ENCODE measurements at regions not wholly inside any gene's neighbourhood (a gene's known extent, or its start where the extent isn't known, plus 50 kb on each side); places are given as distances from the start of the nearest gene placed in this dataset.
"Not testable (repeated sequence)": the region's sequence is repeated elsewhere in the genome, so short reads cannot be mapped to it uniquely, and the experiment has no call there.

DNA sequence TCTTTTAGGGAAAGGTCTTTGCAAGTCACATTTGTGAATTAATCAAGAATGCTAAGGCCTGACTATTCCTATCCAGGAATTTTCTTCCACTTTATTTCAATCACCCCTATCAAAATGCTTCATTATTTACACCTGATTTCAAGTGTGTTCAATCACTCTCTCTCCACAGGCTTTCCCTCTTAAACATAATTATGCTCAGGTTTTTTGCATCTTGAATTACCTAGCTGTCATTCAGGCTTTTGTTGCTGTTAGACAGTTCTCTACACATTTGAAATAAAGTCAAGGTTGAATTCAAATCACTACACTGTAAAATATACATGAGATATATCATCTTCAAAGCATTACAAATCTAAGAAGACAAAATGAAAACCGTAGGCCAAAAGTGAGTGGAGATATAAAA is 941.3 kb upstream of the SLITRK1 start:
- DNase-seq, result no peak

DNA sequence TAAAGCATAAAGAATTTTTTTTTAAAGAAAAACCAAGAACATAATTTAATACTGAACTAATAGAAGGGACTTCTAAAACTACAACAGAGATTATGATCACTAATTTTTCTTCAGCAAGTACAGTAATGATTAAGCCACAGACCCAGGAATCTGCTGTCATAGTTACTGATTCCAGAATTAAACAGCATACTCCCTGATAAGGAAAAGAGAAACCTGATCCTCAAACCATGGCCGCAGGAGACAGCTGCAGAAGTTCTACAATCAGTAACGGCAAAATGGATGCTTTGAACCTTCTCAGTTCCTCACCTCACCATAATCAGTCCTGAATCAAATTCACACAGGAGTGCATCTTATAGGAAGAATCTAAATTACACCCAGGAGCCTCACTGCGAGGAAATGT is 939.0 kb upstream of the SLITRK1 start:
- DNase-seq, result peak; percentile 37

DNA sequence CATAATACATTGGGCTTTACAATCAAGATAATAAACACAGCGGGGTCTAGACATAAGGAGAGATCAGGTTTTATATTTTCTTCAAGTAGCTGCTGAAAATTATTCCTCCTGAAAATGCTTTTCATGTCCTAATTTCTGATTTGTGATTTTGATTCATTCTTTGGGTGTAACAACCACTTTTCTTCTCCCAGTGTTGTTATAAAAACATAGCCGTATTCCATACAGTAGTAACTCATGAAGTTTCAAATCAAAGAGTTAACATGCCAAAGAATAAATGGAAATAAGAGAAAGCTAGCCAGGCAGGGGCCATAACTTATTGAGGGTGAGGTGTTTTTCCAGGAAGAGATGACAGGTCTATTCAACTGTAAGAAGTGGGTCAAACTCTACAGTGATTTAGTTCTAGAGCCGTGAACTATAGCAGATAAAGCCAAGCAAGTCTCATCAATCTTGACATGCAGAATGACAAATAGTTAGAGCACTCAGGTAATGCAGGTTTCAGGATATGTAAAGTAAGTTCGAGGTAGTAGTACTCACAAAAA is 934.4 kb upstream of the SLITRK1 start:
- no peak for DNase-seq

DNA sequence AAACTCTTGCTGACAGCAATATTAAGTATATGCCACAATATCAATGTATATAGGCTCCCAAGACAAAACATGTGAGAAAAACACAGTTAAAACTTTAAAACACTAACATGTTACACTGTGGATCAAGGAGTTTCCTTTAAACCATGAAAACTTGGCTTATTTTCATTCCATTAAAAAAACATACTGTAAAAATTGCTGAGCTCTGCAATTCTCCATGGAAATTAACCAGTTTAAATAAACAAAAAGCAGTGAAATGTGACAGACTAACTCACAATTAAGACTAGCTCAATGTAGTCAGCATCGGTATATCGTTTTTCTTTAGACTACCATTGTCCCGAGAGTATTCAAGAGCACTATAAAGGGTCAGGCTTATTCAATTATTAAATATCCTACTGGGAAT is 930.5 kb upstream of the SLITRK1 start:
- DNase-seq, result no peak

DNA sequence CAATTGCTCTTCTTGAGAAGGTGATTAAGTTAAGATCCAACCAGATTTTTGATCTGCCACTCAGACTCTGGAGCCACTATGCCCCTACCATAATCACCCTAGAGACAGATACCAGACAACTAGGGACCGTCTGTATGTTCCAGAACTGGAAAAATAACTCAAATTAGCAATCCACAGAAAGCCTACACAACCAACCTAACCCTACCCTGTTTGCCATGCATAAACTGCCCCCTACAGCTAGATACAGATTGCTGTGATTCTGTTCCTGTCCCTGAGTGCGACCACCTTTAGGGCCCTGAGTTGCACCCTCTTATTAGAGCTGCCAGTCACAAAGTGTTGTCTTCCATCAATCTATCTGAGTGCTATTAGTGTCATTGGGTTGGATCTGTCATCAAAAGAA is 929.8 kb upstream of the SLITRK1 start:
- DNase-seq, result no peak

DNA sequence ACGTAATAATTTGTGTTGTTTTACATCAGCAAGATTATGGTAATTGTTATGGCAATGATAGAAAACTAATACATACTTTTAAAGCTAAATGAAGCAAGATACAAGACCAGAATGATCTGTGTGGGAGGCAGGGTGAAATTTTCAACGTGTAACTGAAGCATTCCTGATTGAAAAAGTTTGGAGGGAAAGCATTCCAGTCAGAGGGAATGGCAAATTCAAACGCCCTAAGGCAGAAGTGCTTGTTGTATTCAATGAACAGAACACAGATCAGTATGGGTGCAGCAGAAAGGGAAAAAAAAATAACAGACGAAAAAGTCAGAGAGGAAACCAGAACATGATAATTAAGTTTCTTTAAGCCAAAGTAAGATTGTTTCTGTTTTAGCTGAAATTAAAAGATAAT is 928.5 kb upstream of the SLITRK1 start:
- DNase-seq, result peak; percentile 37

DNA sequence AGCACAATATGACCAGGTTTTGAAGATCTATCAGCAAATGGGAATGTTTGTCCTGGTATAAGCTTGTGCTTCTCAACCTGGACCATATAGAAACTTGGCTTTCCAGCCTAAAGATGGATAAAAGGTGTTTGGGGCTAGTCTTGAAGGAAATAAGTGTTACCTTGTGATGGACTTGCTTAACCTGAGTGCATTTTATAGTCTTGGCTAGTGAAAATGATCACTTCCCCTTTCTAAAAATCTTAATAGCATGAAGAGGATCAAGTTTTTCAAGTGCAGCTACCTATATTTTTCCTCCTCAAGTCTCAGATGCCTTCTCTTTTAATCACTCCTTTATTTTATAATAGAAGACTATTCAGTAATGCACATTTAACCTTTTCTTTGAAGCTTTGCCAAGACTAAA is 919.8 kb upstream of the SLITRK1 start:
- no peak for DNase-seq

DNA sequence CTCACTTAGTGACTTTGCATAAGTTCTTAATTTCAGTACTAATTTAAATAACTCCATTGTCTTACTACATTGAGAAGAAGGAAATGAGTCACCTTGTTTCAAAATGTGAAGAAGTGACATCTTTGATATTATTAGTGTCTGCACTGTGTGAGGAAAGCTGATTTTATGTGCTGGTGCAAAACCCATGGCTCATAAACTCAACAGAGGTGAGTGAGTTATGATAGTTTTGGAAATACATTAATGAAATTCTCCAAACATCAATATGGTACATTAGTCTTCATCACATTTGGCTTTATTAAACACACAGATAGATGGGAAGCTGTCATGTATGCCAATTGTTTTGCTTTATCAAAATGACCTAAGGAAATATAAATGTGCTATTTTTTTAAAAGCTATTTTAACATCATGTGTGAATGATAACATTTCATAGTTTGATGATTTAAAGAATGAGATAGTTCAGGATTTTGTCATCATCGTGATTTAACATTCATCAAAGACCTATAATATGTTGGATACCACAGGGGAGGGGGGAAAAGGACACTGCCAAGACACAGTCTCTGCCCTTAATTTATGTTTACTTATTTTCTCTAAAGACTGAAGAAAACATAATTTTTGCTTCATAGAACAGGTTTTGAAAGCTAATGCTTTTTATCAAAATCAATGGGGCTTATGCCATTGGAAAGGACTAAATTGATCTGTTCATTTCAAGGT is 902.3 kb upstream of the SLITRK1 start:
- no peak for DNase-seq

DNA sequence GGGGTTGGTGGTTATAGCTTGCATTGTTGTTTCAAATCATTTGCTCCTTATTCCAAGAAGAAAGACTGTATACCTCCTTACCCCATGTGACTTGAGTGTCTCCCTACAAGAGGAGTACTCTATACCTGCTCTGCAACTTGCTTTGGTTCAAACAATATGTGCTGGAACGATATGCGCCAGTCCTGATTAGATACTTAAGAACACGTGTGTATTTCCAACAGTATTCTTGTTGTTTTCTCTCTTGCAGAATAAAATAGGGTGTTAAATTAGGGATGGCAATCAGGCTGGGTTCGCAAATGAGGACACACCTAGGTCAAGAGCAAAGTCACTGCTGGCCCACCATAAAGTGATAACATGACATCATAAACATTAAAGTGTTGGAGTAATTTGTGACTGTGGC is 895.0 kb upstream of the SLITRK1 start:
- no peak for DNase-seq

DNA sequence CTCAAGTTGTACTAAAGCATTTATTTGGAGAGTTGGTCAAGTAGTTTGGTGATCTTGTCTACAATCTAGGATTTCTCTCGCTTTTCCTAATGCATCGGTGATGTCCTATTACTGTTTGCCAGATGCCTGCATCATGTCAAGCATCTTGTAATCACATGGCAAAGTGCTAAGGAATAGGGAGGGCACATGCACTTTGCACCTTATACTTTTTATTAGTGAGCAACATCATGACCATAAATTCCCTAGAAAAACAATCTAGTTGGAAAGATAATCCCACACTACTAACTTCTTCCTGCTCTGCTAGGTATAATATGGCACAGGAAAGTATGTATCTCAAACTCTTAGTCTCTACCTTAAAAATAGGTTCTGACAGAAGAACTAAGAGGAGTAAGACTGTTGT is 894.3 kb upstream of the SLITRK1 start:
- no peak for DNase-seq

DNA sequence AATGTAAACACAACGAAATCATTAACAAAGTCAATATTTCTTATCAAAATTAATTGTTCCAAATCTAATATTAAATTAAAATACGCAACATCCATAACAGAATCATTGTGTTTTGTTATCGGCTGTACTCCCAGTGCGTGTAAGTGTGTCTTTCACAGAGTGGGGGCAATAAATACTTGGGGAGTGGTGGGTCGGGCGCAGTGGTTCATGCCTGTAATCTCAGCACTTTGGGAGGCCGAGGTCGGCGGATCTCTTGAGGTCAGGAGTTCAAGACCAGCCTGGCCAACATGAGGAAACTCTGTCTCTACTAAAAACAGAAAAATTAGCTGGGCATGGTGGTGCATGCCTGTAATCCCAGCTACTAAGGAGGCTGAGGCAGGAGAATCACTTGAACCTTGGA is 893.6 kb upstream of the SLITRK1 start:
- DNase-seq, result not testable (repeated sequence)

DNA sequence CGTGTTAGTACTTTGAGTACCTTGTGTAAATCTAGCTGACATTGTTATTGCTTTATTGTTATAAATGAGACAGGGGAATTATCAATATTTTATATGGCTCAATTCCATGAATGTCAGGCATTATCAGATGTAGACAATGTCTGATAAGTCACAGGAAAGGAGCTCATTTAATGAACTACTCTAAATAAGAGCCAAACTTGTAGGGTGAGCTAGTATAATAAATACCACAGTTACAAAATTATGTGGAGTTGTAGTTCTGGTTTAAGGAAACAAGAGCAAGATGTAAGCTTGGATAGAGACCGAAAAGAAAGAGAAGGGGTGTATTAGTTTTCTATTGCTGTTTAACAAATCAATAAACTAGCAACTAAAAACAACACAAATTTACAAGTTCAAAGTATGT is 891.8 kb upstream of the SLITRK1 start:
- no peak for DNase-seq

DNA sequence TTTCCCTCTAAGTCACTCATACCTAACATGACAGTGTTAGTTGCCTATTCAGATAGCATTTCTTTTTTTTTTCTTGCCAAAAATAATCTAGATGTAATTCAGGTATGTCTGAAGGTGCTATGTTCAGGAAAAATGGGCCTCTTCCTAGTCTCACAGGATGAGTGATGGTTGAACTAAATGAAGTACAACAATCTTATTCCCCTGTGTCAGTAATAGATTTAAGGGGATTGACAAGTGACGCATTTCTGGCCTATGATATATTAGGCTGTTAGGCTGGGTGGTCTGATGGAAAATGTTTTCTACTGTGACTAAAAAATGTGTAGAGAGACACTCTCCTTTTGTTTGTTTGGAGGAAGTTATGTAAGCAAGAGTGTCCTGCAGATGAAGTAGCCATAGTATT is 878.7 kb upstream of the SLITRK1 start:
- DNase-seq, result no peak

DNA sequence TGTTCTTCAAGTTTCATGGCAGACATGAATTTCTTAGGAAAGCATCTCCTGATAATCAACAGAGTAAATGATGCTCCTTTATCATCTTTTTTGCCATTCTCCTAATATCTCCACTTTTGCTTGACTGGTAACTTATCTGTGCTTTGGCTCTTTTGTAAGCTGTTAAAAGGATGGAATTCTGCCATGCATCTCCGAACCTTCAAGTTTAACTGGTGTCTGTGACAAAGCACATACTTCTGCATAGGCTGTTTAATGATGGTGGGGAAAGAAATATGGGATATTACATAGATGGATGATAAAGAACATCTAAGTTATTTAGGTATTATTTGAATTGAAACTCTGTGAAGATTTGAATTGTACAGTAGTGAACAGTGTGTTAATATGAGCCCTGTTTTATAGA is 866.9 kb upstream of the SLITRK1 start:
- DNase-seq, result no peak

DNA sequence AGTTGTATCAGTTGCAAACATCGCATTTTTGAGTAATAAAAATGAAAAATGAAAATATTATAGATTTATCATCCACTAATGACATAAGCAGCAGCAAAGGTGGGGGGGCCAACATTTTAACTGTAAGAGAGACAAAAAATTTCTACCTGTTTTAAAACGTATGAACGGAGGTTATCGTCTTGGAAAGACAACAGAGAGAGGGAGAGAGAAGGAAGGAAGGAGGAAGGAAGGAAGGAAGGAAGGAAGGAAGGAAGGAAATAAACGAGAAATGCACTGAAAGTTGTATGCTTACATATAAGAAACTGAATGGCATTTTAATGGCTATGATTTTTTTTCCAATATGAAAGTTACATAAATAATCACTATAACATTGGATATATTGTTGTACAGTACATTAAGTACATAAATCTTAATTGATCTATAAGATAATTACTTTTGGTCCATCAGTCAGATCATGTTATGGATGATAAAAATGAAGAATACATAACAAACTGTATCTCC is 862.8 kb upstream of the SLITRK1 start:
- no peak for DNase-seq

DNA sequence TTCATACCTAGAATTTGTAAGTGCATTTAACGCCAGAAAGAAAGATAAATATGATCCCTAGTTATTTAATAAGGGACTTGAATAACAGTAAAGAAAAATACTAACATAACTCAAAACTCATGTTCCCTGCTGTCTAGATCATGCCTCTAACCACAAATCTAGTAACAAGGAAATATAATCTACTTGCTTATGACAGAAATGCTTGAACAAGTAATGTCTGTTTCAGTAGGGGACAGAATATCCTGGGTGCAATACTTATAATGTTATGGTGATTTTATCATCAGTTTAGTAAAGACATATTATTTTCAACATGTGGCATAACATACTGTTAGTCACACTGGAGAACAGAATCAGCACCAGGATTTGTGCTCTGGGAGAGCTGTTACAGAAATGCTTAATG is 861.9 kb upstream of the SLITRK1 start:
- DNase-seq, result no peak

DNA sequence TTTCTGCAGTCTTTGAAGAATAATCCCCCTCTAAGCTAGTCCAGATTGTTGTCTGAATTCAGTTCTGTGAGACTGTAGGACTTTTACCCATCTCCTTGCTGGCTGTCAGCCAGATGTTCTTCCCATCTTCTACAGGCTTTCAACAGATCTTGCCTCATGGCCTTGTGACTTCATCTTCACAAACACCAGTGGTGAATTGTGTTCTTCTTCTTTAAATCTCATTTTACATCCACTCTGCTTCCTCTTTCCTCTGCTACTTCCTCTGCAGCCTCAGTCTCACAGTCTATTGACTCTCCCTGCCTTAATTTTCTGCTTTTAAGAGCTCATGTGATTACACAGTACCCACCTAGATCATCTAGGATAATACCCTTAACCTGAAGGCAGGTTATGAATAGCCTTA is 859.0 kb upstream of the SLITRK1 start:
- DNase-seq, result no peak

DNA sequence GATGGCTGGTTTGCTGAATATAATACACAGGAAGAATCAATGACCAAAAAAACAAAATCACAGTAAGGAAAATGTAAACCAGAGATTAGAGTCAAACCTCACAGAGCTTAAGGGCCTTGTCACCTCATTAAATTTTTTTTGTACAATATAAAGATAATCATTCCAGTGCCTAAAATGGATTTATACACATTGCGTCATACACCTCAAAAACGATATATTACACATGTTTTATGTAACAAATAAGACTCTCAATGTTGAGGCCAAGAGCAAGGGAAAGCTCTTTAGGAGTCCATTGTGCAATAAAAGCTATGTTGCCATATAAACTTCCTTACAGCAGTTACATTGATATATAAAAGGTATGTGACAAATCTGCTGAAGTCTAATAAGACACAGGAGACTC is 856.7 kb upstream of the SLITRK1 start:
- no peak for DNase-seq

DNA sequence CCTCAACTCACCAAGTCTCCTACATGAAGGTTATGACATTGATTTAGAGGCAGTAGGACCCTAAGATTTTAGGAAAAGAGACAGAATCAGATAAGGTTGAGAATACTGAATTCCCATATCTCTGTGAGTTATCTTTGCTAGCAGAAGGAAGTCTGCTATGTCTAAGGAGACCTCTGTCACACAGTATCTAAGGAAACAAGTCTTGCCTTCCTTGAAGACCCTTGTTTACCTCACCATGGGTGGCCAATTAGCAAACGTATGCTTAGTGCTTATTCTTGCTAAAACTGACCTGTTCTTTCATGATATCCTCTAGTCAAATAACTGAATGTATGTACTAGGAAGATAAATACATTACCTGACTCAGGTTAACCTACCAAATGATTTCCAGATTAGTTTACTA is 855.4 kb upstream of the SLITRK1 start:
- DNase-seq, result no peak

DNA sequence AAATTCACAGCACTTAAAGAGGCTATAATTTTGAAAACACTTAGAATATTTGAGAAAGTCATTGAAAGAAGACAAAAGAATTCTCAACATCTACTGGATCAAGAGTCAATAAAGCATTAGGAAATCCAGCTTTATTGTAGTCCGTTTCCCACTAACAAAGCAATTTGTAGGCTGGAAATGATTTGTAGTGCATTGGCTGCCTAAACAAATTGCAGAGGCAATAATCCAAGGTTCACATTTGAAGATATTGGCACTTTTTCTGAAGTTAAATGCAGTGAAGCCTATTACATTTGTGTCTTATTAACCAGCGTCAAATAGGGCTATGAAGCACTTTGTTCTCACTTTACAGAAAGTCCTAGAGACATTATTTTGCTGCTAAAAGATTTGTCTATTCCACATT is 848.1 kb upstream of the SLITRK1 start:
- DNase-seq, result no peak

DNA sequence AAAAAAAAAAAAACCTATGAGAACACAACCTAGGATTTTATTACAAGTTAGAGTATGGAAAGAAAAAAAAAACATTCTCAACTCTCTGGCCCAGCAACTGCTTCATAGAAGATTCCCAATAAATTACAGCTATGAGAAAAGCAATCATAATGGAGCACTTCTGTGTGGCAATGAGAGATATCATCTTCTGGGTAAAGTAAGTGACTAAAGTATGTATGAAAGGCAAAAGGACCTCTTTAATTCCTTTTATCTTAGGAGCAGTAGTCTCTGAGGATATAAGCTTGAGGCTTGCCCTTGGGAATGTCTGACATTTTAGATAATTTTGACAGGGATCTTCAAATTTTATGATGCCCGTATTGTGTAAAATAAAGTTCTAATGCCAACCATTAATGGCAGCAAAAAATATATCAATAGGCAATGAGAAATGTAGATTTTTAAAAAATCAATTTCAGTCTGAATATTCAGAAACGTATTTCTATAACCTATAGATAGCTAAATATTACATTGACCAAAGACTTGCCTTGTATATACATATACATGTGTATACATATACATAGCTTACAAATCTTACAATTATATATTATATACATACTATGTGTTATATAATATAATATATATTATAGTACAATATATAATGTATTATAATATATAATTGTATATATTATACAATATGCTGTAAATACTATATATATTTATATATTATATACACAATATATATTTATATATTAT is 823.9 kb upstream of the SLITRK1 start:
- no peak for DNase-seq

DNA sequence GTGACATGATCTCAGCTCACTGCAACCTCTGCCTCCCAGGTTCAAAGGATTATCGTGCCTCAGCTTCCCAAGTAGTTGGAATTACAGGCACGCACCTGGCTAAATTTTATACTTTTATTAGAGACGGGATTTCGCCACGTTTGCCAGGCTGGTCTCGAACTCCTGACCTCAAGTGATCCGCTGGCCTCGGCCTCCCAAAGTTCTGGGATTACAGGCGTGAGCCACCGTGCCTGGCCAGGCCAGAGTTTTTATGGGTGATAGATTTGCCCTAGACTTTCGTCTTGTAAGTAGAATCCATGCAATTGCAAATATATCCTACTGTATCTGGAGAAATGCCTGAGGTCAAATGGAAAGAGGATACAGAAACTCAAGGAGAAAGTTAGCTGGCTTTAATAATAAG is 819.9 kb upstream of the SLITRK1 start:
- DNase-seq, result no peak

DNA sequence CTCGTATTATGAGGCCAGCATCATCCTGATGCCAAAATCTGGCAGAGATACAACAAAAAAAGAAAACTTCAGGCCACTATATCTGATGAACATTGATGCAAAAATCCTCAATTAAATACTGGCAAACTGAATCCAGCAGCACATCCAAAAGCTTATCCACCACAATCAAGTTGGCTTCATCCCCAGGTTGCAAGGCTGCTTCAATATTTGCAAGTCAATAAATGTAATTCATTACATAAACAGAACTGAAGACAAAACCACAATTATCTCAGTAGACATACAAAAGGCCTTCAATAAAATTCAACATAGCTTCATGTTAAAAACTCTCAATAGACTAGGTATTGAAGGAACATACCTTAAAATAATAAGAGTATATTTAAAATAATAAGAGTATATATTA is 815.3 kb upstream of the SLITRK1 start:
- DNase-seq, result not testable (repeated sequence)

DNA sequence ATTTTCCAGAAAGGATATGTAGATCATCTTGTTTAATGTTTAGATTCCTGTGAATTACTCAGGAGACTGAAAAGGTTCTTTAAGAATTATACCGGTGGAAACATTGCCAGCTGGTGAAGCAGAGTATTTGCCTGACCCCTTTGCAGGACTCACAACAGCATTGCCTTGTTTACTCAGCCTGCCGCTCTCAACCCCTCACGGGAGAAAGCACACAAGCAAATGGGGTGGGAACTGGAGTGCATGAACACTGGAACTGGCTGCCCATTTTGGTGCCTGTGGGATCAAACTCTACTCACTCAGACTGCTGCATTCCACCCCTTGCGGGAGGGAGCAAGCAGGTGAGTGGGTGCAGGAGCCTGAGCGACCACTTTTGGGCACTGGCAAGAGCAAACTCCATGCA is 804.7 kb upstream of the SLITRK1 start:
- DNase-seq, result no peak

DNA sequence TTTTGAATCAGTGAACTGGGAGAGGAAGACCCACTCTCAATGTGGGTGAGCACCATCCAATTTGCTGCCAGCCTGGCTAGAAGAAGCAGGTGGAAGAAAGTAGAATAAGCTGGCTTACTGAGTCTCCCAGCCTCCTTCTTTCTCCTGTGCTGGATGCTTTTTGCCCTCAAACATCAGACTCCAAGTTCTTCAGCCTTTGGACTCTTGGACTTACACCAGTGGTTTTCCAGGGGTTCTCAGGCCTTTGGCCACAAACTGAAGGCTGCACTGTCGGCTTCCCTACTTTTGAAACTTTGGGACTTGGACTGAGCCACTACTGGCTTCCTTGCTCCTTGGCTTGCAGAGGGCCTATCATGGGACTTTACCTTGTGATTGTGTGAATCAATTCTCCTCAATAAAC is 804.2 kb upstream of the SLITRK1 start:
- no peak for DNase-seq
